ENCODE measurements at regions not wholly inside any gene's neighbourhood (a gene's known extent, or its start where the extent isn't known, plus 50 kb on each side); places are given as distances from the start of the nearest gene placed in this dataset.

DNA sequence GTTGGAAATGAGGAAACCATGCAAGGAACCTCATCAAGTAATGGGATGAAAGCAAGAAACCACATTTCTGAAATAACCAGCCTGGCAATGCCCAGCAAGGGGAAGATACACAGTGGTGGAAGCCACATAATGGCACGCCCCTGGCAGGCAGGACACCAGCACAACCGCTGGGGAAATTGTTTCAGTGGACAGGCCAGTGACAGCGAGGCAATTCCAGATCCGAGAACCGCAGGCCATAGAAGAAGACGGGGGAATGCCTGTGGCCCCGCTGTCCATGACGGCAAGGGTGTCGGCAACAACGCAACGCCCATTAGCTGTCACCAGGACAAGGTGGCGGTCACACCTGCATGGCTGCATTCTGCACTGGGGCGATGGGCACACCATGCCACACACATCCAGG, 1389.6 kb downstream of the BRD1 start:
- Histone ChIP-seq H3K27me3 (ENCODE audit: insufficient read depth, low read length) (no peaks in the 10 kb centered on the region; the same call in 1 of the 2 replicates), H3K4me1 (ENCODE audit: control insufficient read depth in 1 of 2, insufficient read depth in 2 of 2, low read length in 2 of 2) (no peaks in the 10 kb centered on the region), H3K27ac (ENCODE audit: low read depth, low read length) (no peak overlapping the region), H3K36me3 (ENCODE audit: control insufficient read depth in 1 of 2, insufficient read depth in 2 of 2, low read length in 2 of 2) (no peaks in the 10 kb centered on the region), H3K9me2 (ENCODE audit: insufficient read depth) (no peaks in the 10 kb centered on the region), H3K4me3 (replicated peaks in 1 of 2; ENCODE audit: low read depth in 1 of 2, low read length in 2 of 2) (no peak overlapping the region), H3K9ac (ENCODE audit: low read length) (no peak overlapping the region), H3K4me2 (ENCODE audit: low read length) (no peak overlapping the region), H4K20me1 (ENCODE audit: insufficient read depth) (no peaks in the 10 kb centered on the region), H3K9me3 (ENCODE audit: control insufficient read depth in 1 of 2, insufficient read depth in 1 of 2, low read depth in 1 of 2, low read length in 2 of 2) (no peaks in the 10 kb centered on the region), H2AFZ (ENCODE audit: low read depth, low read length, poor library complexity, severe bottlenecking) (no peak overlapping the region), H3K79me2 (ENCODE audit: insufficient read depth, low read length) (no peaks in the 10 kb centered on the region)
- intact Hi-C loops (cut with micrococcal nuclease), result no loop called here
- CTCF ChIA-PET, result no interaction called here
- BruUV-seq (replicated peaks), result no TSS peak
- no peak for DNase-seq (ENCODE audit: low read depth, low spot score)
- ATAC-seq, result no peak
- RAD21 ChIA-PET (ENCODE audit: low non-redundant PET in 1 of 2, low total read pairs in 2 of 2, uncharacterized antibody in 2 of 2, unreplicated experiment in 2 of 2), result no interaction called here
- TF ChIP-seq EZH2phosphoT487 (IDR thresholded peaks at IDR 0.05; ENCODE audit: borderline replicate concordance), result no peak
- TF ChIP-seq POLR2A (IDR thresholded peaks at IDR 0.05; ENCODE audit: borderline replicate concordance, extremely low read depth, insufficient read depth, insufficient read length), result no peak
- TF ChIP-seq TCF7L2 (IDR thresholded peaks at IDR 0.05; ENCODE audit: borderline replicate concordance, extremely low read depth, insufficient read depth, insufficient read length), result no peak
- TF ChIP-seq ATF3 (IDR thresholded peaks at IDR 0.05), result no peak
- no peak for TF ChIP-seq RAD21 (IDR thresholded peaks at IDR 0.05; ENCODE audit: low read depth)
- TF ChIP-seq, protein P1, sequence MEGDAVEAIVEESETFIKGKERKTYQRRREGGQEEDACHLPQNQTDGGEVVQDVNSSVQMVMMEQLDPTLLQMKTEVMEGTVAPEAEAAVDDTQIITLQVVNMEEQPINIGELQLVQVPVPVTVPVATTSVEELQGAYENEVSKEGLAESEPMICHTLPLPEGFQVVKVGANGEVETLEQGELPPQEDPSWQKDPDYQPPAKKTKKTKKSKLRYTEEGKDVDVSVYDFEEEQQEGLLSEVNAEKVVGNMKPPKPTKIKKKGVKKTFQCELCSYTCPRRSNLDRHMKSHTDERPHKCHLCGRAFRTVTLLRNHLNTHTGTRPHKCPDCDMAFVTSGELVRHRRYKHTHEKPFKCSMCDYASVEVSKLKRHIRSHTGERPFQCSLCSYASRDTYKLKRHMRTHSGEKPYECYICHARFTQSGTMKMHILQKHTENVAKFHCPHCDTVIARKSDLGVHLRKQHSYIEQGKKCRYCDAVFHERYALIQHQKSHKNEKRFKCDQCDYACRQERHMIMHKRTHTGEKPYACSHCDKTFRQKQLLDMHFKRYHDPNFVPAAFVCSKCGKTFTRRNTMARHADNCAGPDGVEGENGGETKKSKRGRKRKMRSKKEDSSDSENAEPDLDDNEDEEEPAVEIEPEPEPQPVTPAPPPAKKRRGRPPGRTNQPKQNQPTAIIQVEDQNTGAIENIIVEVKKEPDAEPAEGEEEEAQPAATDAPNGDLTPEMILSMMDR (IDR thresholded peaks at IDR 0.05 in 2 of 3, conservative IDR thresholded peaks at IDR 0.05 in 1 of 3; ENCODE audit: borderline replicate concordance in 1 of 3, insufficient read depth in 1 of 3, low read depth in 2 of 3, low read length in 2 of 3), result no peak
- no peak for TF ChIP-seq FOSL1 (IDR thresholded peaks at IDR 0.05; ENCODE audit: low read depth)
- no peak for TF ChIP-seq ZNF274 (IDR thresholded peaks at IDR 0.05; ENCODE audit: low read depth, low read length)
- TF ChIP-seq EZH2 (IDR thresholded peaks at IDR 0.05), result no peak
- TF ChIP-seq JUND (IDR thresholded peaks at IDR 0.05), result no peak
- TF ChIP-seq, protein P2, sequence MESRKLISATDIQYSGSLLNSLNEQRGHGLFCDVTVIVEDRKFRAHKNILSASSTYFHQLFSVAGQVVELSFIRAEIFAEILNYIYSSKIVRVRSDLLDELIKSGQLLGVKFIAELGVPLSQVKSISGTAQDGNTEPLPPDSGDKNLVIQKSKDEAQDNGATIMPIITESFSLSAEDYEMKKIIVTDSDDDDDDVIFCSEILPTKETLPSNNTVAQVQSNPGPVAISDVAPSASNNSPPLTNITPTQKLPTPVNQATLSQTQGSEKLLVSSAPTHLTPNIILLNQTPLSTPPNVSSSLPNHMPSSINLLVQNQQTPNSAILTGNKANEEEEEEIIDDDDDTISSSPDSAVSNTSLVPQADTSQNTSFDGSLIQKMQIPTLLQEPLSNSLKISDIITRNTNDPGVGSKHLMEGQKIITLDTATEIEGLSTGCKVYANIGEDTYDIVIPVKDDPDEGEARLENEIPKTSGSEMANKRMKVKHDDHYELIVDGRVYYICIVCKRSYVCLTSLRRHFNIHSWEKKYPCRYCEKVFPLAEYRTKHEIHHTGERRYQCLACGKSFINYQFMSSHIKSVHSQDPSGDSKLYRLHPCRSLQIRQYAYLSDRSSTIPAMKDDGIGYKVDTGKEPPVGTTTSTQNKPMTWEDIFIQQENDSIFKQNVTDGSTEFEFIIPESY (IDR thresholded peaks at IDR 0.05; ENCODE audit: extremely low read depth, insufficient replicate concordance, low read length), result no peak
- TF ChIP-seq, protein P3, sequence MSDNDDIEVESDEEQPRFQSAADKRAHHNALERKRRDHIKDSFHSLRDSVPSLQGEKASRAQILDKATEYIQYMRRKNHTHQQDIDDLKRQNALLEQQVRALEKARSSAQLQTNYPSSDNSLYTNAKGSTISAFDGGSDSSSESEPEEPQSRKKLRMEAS (IDR thresholded peaks at IDR 0.05), result no peak
- no peak for TF ChIP-seq ZFX (IDR thresholded peaks at IDR 0.05)
- TF ChIP-seq POLR2AphosphoS5 (IDR thresholded peaks at IDR 0.05; ENCODE audit: low read depth, low read length), result no peak
- TF ChIP-seq SIN3A (IDR thresholded peaks at IDR 0.05; ENCODE audit: low read depth), result no peak
- TF ChIP-seq YY1 (IDR thresholded peaks at IDR 0.05; ENCODE audit: extremely low read depth, insufficient replicate concordance, low read depth, low read length), result no peak
- POLR2A ChIA-PET, result no interaction called here
